NCI-H2196 (cell line): ENCODE measurements at regions not wholly inside any gene's neighbourhood (a gene's known extent, or its start where the extent isn't known, plus 50 kb on each side); places are given as distances from the start of the nearest gene placed in this dataset.

ENCODE experiments used
- DNase-seq: peaks from one replicate; lab custom pipeline; 2025; ENCODE audit not compliant: unreplicated experiment; lab: John Stamatoyannopoulos, UW

DNA sequence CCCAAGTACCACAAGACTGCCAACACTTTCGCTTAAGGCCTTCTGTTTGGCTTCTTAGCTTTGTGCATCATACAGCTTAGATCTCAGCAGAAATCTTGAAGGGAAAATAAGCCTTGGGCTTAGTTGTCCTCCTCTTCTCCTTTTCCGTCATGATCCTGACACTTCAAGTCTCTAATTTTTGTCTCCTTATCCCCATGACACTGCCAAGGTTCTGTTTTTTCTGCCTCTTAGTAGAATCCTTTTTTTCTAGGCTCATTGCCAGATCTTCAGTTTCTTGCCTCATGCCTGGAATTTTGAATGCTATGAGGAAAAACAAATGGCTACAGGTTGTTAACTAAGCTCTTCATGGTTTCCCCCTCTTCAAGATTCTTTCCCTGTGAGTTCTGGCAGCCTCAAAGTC lies 450.4 kb downstream of the LRFN5 start:
- no peak for DNase-seq

DNA sequence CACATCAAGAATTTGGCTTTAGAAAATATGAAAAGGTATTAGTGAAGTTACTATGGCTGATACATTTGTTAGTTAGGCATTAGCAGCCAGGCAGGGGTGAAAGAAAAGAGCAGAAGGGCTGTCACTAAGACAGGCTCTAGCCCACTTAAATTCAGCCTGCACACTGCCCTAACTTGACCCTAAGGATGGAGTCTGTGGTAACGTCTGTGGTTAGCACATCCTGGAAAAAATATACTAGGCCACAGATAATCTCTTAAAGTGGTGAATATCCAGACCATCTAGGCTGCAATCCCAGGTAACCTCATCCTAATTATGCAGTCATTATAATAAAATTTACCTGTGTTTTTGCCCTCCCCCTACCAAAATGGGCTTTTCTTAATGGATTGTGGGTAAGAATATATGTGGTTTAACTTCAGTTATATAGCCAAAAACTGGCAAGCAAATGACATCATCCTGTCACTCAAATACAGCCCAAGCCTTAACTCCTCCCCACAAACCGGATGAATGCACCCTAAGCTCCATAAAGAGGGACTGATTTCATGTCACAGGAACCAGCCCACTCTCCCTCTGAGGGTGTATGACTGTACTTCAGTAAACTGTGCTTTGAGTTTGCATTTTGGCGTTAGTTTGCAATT lies 440.9 kb downstream of the LRFN5 start:
- no peak for DNase-seq

DNA sequence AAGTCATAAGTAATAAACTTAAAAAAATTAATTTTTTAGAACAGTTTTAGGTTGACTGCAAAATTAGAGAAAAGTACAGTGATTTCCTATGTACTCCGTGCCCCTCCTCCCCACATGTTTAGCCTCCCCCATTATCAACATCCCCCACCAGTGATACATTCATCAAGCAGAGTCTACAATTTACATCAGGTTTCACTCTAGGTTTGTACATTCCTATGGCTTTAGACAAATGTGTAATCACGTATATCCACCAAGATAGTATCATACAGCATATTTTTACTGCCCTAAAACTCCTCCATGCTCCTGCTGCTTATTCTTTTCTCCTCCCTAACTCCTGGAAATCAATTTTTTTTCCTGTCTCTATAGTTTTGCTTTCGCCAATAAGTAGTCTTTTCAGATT lies 438.7 kb downstream of the LRFN5 start:
- DNase-seq, result no peak

DNA sequence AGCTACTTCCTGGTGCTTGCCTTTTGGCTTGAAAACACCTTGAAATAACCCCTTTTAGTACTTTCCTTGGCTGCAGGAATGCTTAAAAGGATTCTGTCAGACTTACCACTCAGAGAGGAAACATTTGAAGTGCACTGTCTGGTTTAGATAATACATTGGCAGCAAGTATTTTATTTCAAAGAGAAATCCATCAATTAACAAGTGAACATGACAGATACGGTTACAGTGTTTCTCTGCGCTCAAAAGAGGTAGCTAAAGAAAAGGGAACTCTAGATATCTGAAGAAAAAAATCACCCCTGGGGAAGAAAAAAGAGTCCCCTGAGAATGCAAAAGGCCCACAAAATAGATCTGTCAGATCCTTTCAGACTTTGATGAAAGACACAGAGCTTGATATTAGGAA lies 421.9 kb downstream of the LRFN5 start:
- DNase-seq, result no peak

DNA sequence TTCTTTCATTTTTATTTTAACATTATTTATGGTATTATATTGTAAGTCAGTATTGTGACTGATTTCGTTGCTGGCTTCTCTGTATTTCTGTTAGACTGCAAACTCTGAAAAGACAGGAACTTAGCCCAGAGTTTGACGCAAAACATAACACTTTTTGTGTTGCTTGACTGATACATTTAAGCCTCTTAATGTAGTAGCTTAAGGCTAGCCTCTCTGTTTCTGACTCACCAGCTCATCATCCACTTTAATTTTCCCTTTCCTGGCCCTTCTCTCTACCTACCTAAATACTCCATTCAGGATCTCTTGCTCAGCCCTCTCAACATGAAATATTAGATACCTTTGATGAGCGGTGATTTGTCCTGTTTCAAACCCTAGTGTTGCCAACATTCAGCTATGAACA lies 420.6 kb downstream of the LRFN5 start:
- no peak for DNase-seq

DNA sequence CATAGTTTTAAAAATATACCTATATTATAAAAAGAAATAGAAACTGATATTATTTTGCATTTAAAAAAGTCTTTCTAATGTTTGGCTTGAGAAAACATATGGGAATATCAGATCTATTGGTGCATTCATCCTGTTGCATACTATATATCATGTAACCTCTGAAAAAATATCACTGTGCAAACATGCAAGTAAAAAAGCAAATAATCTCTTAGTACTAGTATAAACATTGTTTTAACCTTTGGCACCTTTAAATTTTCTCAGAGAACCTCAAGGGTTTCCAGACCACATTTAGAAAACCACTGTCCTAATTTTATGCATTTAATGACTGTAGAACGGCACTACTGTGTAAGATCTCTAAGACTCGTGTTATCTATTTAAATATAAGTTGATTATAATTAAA lies 416.8 kb downstream of the LRFN5 start:
- DNase-seq, result no peak

DNA sequence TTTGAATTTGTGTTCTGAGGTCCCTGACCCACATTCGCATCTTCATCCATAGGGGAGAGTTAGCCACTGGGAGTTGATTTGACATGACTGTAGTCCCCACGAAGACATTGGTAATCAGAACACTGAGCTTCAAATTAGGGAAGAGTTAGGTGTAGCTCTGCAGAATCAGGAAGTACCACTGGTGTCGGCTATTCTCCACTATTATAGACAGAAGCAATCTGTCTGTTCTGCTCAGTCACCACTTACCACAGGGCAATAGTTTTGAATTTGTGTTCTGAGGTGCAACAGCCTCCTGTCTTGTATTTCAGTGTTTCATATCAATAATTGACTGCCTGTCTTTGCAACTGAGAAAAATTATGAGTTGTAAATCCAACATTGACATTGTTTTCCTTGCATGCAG lies 407.6 kb downstream of the LRFN5 start:
- DNase-seq, result no peak

DNA sequence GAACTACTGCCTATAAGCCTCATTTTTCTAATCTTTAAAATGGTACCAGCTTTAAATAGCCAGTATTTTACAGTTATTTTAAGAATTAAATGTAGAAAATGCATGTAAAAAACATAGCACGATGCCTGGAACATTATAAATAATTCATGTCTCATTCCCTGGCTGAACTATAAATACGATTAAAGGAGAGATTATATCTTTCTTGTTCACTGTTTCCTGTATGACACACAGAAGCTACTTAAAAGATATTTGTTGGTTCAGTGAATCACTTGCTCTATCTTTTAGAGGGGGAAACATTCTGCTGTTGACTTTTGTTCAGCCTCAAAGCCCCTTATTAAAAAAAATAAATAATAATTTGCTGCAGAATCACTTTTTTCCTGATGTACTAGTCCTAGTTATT lies 406.9 kb downstream of the LRFN5 start:
- no peak for DNase-seq

DNA sequence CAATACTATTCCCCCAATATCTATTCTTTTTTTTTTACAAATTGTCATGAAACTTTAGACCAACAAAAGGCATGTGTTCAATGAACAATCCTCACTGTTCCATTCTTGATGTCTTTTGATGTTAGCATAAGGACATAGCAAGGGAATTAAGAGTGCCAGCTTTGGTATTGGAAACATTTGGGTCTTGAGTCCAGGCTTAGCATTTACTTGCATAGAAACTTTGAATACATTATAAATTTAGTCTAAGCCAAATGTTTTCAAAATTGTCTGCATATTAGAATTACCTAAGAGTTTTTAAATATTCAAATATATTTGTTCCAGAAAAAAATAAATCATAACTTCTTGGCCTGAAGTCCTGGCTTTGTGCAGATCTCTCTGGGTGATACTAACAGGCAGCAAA lies 406.5 kb downstream of the LRFN5 start:
- DNase-seq, result no peak

DNA sequence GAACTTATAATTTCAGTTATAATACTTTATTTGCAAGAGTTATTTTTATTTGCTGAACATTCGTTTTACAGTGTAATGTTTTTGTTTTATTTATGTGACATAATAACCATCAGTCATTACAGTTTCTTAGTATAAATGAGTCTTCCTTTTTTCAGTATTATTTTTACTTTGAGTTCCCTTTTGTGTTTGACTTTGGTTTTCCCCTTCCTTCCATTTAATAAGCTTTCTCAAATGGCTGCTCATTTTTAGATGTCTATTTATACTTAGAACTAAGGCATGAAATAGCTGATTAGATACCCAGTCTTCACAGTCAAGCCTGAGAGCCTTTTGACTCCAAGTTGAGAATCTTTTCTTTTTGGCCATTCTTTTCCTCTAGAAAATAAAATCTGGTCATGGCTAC lies 404.5 kb downstream of the LRFN5 start:
- DNase-seq, result no peak

DNA sequence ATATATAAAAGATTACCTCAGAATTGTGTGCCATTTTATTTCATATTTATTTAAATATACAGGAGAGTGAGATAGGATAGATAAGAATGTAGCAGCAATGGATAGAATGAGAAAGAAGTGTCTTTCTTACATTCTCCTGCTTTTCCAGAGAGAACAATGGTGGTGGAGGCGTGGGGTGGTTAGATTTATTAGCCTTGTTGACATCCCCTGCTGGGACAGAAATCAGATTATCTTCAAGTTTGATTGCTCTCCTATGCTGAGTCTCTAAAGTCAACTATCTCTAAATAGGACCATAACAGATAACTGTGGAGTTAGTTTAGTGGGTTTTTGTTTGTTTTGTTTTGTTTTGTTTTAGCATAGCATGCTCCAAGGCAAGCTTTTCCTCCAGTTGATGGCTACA lies 397.6 kb downstream of the LRFN5 start:
- no peak for DNase-seq

DNA sequence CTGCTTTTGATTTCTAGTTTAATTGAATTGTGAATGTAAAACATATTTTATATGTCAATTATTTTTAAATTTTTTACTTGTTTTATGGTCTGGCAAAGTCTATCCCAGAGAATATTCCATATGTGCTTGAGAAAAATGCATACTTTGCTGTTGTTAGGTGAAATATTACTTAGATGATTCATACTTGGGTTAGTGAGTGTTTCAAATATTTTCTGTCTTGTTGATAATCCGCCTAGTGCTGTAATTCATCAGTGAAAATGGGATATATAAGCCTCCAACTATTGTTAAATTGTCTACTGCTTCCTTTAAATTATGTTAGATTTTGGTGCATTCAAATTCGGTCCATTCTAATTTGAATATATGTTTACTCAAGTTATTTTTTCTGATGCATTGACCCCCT lies 395.5 kb downstream of the LRFN5 start:
- DNase-seq, result no peak

DNA sequence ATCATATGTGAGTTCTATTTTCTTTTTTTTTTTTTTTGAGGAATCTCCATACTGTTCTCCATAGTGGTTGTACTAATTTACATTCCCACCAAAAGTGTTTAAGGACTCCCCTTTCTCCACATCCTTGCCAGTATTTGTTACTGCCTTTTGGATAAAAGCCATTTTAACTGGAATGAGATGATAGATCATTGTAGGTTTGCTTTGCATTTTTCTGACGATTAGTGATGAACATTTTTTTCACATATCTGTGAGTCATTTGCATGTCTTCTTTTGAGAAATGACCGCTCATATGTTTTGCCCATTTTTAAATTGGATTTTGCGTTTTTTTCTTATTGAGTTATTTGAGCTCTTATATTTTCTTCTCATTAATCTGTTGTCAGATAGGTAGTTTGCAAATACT lies 394.8 kb downstream of the LRFN5 start:
- no peak for DNase-seq

DNA sequence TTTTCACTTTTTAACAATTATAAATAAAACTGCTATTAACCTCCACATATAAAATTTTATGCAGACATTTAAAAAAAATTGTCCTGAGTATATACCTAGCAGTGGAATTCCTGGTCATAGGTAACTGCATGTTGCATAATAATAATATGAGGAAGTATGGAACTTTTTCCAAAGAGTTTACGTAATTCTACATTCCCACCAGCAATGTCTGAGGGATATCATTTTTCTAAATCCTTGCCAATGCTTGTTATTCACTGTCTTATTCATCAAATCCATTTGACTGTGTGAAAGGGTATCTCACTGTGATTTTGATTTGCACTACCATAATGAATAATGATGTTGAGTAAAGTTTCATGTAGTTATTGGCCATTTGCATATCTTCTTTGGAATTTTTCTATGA lies 393.8 kb downstream of the LRFN5 start:
- no peak for DNase-seq

DNA sequence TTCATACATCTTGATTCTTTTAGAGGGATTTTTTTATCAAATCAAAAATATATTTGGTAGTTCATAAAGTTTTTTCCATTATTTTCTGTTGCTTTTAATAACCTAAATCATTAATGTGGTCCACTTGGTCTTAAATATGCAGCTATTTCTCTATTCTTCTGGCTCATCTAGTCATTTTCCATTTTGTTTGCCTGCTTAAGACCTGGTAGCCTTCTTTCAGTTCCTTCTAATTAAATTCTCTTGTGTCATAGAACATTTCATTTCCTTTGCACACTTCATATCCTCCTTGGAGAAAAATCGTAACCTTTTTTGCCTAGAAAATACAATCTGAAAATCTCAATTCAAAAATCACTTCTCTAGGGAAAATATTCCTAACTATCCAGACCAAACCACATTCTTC lies 387.0 kb downstream of the LRFN5 start:
- no peak for DNase-seq

DNA sequence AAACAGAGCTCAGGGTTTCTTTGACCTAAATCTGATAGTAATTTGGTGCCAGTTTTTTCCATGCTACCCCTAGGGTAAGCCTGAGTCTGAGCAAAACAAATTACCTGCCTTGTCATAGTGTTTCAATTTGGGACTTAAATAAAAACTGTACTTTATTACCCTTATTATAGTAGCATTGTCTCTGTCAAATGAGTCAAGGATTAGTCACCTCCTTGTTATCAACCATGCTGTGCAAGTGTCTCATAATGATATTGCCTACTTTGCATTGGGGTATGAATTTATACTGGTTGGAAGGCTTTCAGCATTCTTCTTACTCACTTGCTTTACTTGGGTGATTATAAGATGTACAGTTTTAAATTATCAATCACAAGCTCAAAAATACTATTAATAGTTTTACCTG lies 380.0 kb downstream of the LRFN5 start:
- no peak for DNase-seq

DNA sequence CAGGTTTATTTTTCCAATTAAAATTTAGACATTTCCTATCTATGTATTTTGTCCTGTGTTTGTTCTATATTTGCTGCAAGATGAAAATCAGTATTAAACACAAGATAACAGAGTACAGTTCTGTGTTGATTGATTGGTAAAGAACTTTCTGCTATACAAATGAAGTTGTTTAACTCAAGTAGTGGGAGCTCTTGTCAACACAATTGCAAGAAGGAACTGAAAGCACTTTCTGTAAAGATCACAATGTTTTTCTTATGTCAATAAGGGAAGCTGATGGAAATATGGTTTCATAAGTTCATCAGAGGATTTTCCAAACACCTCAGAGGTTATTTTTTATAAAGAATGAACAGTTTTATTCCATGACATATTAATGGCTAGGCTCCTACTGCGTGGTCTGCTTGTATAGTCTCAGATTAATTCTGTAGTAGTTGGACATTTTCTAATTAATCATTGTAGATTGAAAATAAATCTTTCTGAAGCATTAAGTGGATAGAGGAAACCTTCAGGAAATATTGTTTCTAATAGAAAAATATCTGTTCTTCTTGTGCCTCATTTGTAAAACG lies 379.5 kb downstream of the LRFN5 start:
- DNase-seq, result no peak

DNA sequence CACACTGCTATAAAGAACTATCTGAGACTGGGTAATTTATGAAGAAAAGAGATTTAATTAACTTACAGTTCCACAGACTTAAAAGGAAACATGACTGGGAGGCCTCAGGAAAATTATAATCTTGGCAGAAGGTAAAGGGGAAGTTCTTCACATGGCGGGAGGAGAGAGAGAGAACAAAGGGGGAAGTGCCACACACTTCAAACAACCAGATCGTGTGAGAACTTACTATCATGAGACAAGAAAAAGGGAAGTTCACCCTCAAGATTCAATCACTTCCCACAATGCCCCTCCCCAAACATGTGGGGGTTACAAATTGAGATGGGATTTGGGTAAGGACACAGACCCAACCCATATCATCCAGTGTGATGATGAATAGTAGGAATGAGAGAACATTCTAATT lies 366.5 kb downstream of the LRFN5 start:
- DNase-seq, result no peak

DNA sequence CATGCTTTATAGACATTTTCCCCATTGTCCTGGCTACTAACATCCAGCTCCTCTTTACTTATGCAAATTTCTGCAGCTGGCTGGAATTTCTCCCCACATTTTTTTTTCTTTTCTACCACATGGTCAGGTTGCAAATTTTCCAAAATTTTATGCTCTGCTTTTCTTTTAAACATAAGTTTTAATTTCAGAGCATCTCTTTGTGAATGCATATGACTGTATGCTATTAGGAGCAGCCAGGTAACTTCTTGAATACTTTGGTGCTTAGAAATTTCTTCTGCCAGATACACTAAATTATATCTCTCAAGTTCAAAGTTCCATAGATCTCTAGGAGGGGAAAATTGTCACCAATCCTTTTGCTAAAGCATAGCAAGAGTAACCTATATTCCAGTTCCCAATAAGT lies 365.9 kb downstream of the LRFN5 start:
- no peak for DNase-seq

DNA sequence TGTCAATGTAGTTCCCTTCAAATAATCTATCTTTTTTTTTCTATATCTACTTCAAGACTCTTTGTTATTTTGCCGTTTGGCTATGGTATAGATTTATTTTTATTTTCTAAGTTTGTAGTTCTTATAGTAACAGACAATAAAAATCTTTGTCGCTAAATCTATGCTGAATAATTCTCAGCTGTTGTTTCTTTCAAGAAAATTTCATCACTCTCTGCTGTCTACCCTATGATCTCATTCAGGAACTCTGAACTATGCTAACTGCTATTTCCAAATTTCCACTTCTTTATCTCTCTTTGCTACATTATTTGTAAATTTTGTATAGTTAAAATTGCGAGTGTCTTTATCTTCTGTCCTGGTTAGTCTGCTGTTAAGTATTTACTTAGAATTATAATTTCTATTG lies 353.6 kb downstream of the LRFN5 start:
- no peak for DNase-seq

DNA sequence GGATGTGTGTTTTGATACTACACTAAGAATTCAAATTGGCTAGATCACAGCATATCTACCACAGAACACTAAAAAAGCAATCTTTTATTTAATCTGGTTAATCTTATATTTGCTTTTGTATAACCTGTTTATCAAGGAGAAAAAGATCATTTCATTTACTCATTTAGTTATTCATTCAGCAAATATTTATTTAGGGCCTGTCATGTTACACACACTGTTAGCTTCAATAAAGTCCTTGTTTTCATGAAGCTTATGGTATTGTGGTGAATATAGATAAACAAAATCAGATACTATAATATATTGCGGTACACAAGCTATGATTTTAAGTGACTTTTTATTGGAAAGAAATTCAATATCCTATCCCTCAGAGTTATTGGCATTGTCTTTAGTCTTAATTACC lies 350.8 kb downstream of the LRFN5 start:
- no peak for DNase-seq
